Peyer's patch (tissue), 4 donors: ENCODE measurements at regions not wholly inside any gene's neighbourhood (a gene's known extent, or its start where the extent isn't known, plus 50 kb on each side); places are given as distances from the start of the nearest gene placed in this dataset.

Experiments used
- POLR2A ChIP-seq, 2 donors: fragments of 450-650 bp; IDR thresholded peaks; one replicate each; pipeline ENCODE4 v1.5.1; 2017; ENCODE audit warnings: antibody characterized with exemption in 2 of 2, mild to moderate bottlenecking in 2 of 2, moderate library complexity in 2 of 2
- TF ChIP-seq, protein P1 (sequence below), 6 experiments: fragments of 450-650 bp in 4 of 6; fragments of 200-600 bp in 2 of 6; sonication (generic) in 1 of 6; IDR thresholded peaks; one replicate each; pipeline ENCODE4 v1.5.1; 2017 to 2019; ENCODE audit warnings: antibody characterized with exemption in 6 of 6, mild to moderate bottlenecking in 3 of 6, moderate library complexity in 1 of 6

DNA sequence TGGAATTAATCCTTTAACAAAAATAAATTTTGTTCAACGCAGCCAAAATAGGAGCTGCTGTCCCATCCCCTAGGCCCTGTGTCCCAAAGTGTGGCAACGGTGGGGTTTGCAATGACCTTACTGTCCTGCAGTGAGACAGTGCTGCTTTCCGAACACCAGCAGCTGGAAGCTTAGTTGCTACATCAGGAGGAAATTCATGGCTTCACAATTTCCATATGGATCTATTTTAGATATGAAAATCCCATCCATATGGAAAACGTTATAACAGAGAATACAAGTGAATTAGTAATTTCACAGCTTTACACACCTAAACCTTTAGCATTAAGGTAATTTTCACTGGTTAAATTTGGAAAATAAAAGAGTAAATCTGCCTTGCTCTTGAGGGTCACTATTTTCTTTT, 396.3 kb upstream of the TENM3 start:
- TF ChIP-seq, protein P1, sequence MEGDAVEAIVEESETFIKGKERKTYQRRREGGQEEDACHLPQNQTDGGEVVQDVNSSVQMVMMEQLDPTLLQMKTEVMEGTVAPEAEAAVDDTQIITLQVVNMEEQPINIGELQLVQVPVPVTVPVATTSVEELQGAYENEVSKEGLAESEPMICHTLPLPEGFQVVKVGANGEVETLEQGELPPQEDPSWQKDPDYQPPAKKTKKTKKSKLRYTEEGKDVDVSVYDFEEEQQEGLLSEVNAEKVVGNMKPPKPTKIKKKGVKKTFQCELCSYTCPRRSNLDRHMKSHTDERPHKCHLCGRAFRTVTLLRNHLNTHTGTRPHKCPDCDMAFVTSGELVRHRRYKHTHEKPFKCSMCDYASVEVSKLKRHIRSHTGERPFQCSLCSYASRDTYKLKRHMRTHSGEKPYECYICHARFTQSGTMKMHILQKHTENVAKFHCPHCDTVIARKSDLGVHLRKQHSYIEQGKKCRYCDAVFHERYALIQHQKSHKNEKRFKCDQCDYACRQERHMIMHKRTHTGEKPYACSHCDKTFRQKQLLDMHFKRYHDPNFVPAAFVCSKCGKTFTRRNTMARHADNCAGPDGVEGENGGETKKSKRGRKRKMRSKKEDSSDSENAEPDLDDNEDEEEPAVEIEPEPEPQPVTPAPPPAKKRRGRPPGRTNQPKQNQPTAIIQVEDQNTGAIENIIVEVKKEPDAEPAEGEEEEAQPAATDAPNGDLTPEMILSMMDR (IDR thresholded peaks at IDR 0.05) = no peak
- no peak for TF ChIP-seq POLR2A (IDR thresholded peaks at IDR 0.05)
